PC-9 (cell line): ENCODE measurements at regions not wholly inside any gene's neighbourhood (a gene's known extent, or its start where the extent isn't known, plus 50 kb on each side); places are given as distances from the start of the nearest gene placed in this dataset.

Experiments used
- BruUV-seq: library from RNA; stranded (reverse); fragments of 400-500 nt; replicated peaks from 2 replicates; lab custom pipeline; 2021; lab: Mats Ljungman, UMichigan
- CTCF ChIA-PET: fragments of 300-600 bp; sonication (Branson Sonifier 250); formaldehyde crosslinking; loops from one replicate; lab custom pipeline; 2022; ENCODE audit warnings: antibody characterized with exemption; lab: Charles Lee
- POLR2A ChIA-PET: fragments of 300-600 bp; sonication (Branson Sonifier 250); formaldehyde crosslinking; loops from one replicate; lab custom pipeline; 2022; ENCODE audit warnings: antibody characterized with exemption; ENCODE audit not compliant: unreplicated experiment; lab: Charles Lee
- DNase-seq, 2 experiments: peaks; one replicate each; pipeline versions ENCODE4 v3.0.0 to v3.0.0-alpha.2; 2015 to 2022; ENCODE audit warnings: mixed read lengths in 1 of 2
- H2AFZ ChIP-seq: fragments of 200-600 bp; sonication (generic); 2 replicates; pipeline ENCODE4 v1.8.1; 2017; ENCODE audit warnings: antibody characterized with exemption
- H3F3A ChIP-seq: fragments of 200-600 bp; sonication (generic); 2 replicates; pipeline ENCODE4 v1.8.1; 2017; ENCODE audit warnings: antibody characterized with exemption, mild to moderate bottlenecking, low read depth; ENCODE audit not compliant: insufficient read depth
- H3K27ac ChIP-seq: fragments of 200-600 bp; sonication (generic); 2 replicates; pipeline ENCODE4 v1.6.1; 2016; ENCODE audit warnings: mixed run types
- H3K27me3 ChIP-seq: fragments of 200-600 bp; sonication (generic); 2 replicates; pipeline ENCODE4 v1.6.1; 2016; ENCODE audit warnings: low read depth, mixed run types; ENCODE audit not compliant: insufficient read depth
- H3K36me3 ChIP-seq: fragments of 200-600 bp; sonication (generic); 2 replicates; pipeline ENCODE4 v1.6.1; 2016; ENCODE audit warnings: low read depth, mixed run types
- H3K4me1 ChIP-seq: fragments of 200-600 bp; sonication (generic); replicated peaks from 2 replicates; pipeline ENCODE4 v1.6.1; 2016; ENCODE audit warnings: mixed run types; ENCODE audit not compliant: insufficient read depth
- H3K4me2 ChIP-seq: fragments of 200-600 bp; sonication (generic); 2 replicates; pipeline ENCODE4 v1.6.1; 2017; ENCODE audit warnings: mixed run types
- H3K4me3 ChIP-seq: fragments of 200-600 bp; sonication (generic); 2 replicates; pipeline ENCODE4 v1.6.1; 2016; ENCODE audit warnings: mixed run types
- H3K79me2 ChIP-seq: fragments of 200-600 bp; sonication (generic); 2 replicates; pipeline ENCODE4 v1.6.1; 2017; ENCODE audit warnings: low read depth, mixed run types
- H3K9me2 ChIP-seq: fragments of 200-600 bp; sonication (generic); 2 replicates; pipeline ENCODE4 v1.8.1; 2017; ENCODE audit warnings: mild to moderate bottlenecking; ENCODE audit not compliant: insufficient read depth
- H3K9me3 ChIP-seq: fragments of 200-600 bp; sonication (generic); 2 replicates; pipeline ENCODE4 v1.8.1; 2016; ENCODE audit warnings: low read depth; ENCODE audit not compliant: insufficient read depth
- H4K20me1 ChIP-seq: fragments of 200-600 bp; sonication (generic); 2 replicates; pipeline ENCODE4 v1.8.1; 2017; ENCODE audit not compliant: insufficient read depth
- EZH2 ChIP-seq: fragments of 200-600 bp; sonication (generic); IDR thresholded peaks from 2 replicates; pipeline ENCODE4 v1.8.0; 2017; ENCODE audit warnings: antibody characterized with exemption, low read depth
- intact Hi-C: fragments of 100-400 bp; cut with micrococcal nuclease; formaldehyde crosslinking; loops from one replicate; pipeline ENCODE4 v1.10.0; 2022; ENCODE audit not compliant: unreplicated experiment
- TF ChIP-seq, protein P1 (sequence below): fragments of 200-600 bp; sonication (generic); conservative IDR thresholded peaks from 2 replicates; pipeline ENCODE4 v1.6.1; 2017; ENCODE audit warnings: mixed run types, antibody characterized with exemption, mild to moderate bottlenecking, moderate library complexity

DNA sequence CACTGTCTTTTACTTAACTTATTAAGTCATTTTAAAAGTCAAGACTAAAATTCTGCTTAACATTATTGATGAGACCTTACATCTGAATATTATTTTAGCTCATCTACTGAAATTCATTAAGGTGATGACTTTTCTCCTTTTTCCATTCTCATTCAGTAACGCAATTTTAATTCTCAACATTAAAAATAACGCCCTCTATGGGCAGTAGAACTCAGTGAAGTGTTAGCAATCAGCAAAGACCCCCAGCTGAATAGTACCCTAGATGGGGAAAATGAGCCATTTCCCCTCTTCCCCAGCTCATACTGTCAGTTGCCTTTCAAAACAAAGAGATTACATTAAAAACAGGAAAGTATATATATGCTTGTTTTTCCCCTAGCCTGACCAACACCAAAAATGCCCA is 203.3 kb downstream of the NR4A2 start:
- Histone ChIP-seq H3K9me2 (no peaks in the 10 kb centered on the region), H3K27ac (no peak overlapping the region), H4K20me1 (no peaks in the 10 kb centered on the region), H3K27me3 (no peaks in the 10 kb centered on the region), H3K9me3 (no peaks in the 10 kb centered on the region), H2AFZ (no peak overlapping the region), H3K79me2 (no peaks in the 10 kb centered on the region), H3K4me2 (no peak overlapping the region), H3F3A (no peaks in the 10 kb centered on the region), H3K4me3 (no peak overlapping the region), H3K36me3 (no peaks in the 10 kb centered on the region), H3K4me1 (no peaks in the 10 kb centered on the region)
- no peak for DNase-seq
- CTCF ChIA-PET, result no interaction called here
- BruUV-seq, result no TSS peak
- TF ChIP-seq, protein P1, sequence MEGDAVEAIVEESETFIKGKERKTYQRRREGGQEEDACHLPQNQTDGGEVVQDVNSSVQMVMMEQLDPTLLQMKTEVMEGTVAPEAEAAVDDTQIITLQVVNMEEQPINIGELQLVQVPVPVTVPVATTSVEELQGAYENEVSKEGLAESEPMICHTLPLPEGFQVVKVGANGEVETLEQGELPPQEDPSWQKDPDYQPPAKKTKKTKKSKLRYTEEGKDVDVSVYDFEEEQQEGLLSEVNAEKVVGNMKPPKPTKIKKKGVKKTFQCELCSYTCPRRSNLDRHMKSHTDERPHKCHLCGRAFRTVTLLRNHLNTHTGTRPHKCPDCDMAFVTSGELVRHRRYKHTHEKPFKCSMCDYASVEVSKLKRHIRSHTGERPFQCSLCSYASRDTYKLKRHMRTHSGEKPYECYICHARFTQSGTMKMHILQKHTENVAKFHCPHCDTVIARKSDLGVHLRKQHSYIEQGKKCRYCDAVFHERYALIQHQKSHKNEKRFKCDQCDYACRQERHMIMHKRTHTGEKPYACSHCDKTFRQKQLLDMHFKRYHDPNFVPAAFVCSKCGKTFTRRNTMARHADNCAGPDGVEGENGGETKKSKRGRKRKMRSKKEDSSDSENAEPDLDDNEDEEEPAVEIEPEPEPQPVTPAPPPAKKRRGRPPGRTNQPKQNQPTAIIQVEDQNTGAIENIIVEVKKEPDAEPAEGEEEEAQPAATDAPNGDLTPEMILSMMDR, result no peak
- POLR2A ChIA-PET, result no interaction called here
- intact Hi-C loops, result no loop called here

GRCh38 chr2:156125018-156125417 is 207.5 kb downstream of the NR4A2 start:
- POLR2A ChIA-PET, result no interaction called here
- Histone ChIP-seq H3K36me3 (no peaks in the 10 kb centered on the region), H3F3A (no peaks in the 10 kb centered on the region), H3K4me1 (no peaks in the 10 kb centered on the region), H2AFZ (no peak overlapping the region), H3K27ac (no peak overlapping the region), H3K9me2 (no peaks in the 10 kb centered on the region), H3K79me2 (no peaks in the 10 kb centered on the region), H3K9me3 (no peaks in the 10 kb centered on the region), H3K4me2 (no peak overlapping the region), H3K27me3 (no peaks in the 10 kb centered on the region), H3K4me3 (no peak overlapping the region), H4K20me1 (no peaks in the 10 kb centered on the region)
- intact Hi-C loops, result no loop called here
- BruUV-seq, result no TSS peak
- CTCF ChIA-PET, result no interaction called here
- DNase-seq, result no peak
- TF ChIP-seq, protein P1, result no peak
- TF ChIP-seq EZH2, result no peak

GRCh38 chr2:156124458-156124857 is 208.1 kb downstream of the NR4A2 start:
- no TSS peak for BruUV-seq
- intact Hi-C loops, result no loop called here

More at GRCh38 chr2:156124458-156124857, 208.1 kb downstream of the NR4A2 start:
- no peak overlapping the region for H3K27ac ChIP-seq
- no peaks in the 10 kb centered on the region for H3K27me3 ChIP-seq
- H3K36me3 ChIP-seq, result no peaks in the 10 kb centered on the region
- no peaks in the 10 kb centered on the region for H3K4me1 ChIP-seq
- no peaks in the 10 kb centered on the region for H3K79me2 ChIP-seq
- no peaks in the 10 kb centered on the region for H3F3A ChIP-seq
- POLR2A ChIA-PET, result no interaction called here
- no peak for DNase-seq
- H3K4me3 ChIP-seq, result no peak overlapping the region
- no peaks in the 10 kb centered on the region for H3K9me2 ChIP-seq
- TF ChIP-seq EZH2, result no peak
- TF ChIP-seq, protein P1, result no peak
- CTCF ChIA-PET, result no interaction called here
- H3K9me3 ChIP-seq, result no peaks in the 10 kb centered on the region
- no peaks in the 10 kb centered on the region for H4K20me1 ChIP-seq
- H2AFZ ChIP-seq, result no peak overlapping the region
- no peak overlapping the region for H3K4me2 ChIP-seq
